Caco-2 (cell line): ENCODE measurements at regions not wholly inside any gene's neighbourhood (a gene's known extent, or its start where the extent isn't known, plus 50 kb on each side); places are given as distances from the start of the nearest gene placed in this dataset.
A peak's percentile ranks its signal among the peaks of the same experiment; 100 is the strongest.

Source experiments
- BruUV-seq: library from RNA; stranded (reverse); fragments of 400-500 nt; replicated peaks from 2 replicates; lab custom pipeline; 2021; lab: Mats Ljungman, UMichigan
- CTCF ChIA-PET: fragments of 300-600 bp; sonication (Branson Sonifier 250); formaldehyde crosslinking; loops from one replicate; lab custom pipeline; 2022; ENCODE audit warnings: antibody characterized with exemption; lab: Charles Lee
- POLR2A ChIA-PET: fragments of 300-600 bp; sonication (Branson Sonifier 250); formaldehyde crosslinking; loops from one replicate; lab custom pipeline; 2022; ENCODE audit warnings: antibody characterized with exemption; lab: Charles Lee
- DNase-seq, 2 experiments: peaks; one replicate each; pipeline versions ENCODE4 v3.0.0 to v3.0.0-alpha.2; 2020 to 2022
- H3K27me3 ChIP-seq: replicated peaks from 2 replicates; pipeline ENCODE4 v1.6.0; 2011; ENCODE audit warnings: low read length; ENCODE audit not compliant: control insufficient read depth, insufficient read depth
- H3K36me3 ChIP-seq: 2 replicates; pipeline ENCODE4 v1.5.1; 2011; ENCODE audit warnings: low read length; ENCODE audit not compliant: control insufficient read depth, insufficient read depth
- H3K4me1 ChIP-seq: fragments of 250-450 bp; sonication (Bioruptor Pico); 2 replicates; pipeline ENCODE4 v1.5.1; 2020; ENCODE audit warnings: mild to moderate bottlenecking
- H3K4me3 ChIP-seq: 2 replicates; pipeline ENCODE4 v1.5.1; 2011; ENCODE audit warnings: low read depth, mild to moderate bottlenecking, control low read depth, low read length
- H3K9me3 ChIP-seq: fragments of 250-450 bp; sonication (Bioruptor Pico); 2 replicates; pipeline ENCODE4 v1.5.1; 2020; ENCODE audit warnings: mild to moderate bottlenecking, moderate library complexity
- H3K27ac Mint-ChIP-seq: one replicate; pipeline ENCODE4 v1.8.0; 2022; ENCODE audit warnings: mixed read lengths; ENCODE audit not compliant: unreplicated experiment
- H3K27me3 Mint-ChIP-seq: one replicate; pipeline ENCODE4 v1.8.0; 2022; ENCODE audit warnings: mixed read lengths; ENCODE audit not compliant: insufficient read depth, unreplicated experiment
- H3K36me3 Mint-ChIP-seq: one replicate; pipeline ENCODE4 v1.8.0; 2022; ENCODE audit warnings: mild to moderate bottlenecking, mixed read lengths; ENCODE audit not compliant: insufficient read depth, unreplicated experiment
- H3K4me1 Mint-ChIP-seq: one replicate; pipeline ENCODE4 v1.8.0; 2022; ENCODE audit warnings: low read depth, mixed read lengths; ENCODE audit not compliant: unreplicated experiment
- H3K4me3 Mint-ChIP-seq: one replicate; pipeline ENCODE4 v1.8.0; 2022; ENCODE audit warnings: mild to moderate bottlenecking, moderate library complexity, mixed read lengths; ENCODE audit not compliant: unreplicated experiment
- H3K9me3 Mint-ChIP-seq: one replicate; pipeline ENCODE4 v1.8.0; 2022; ENCODE audit warnings: mixed read lengths; ENCODE audit not compliant: unreplicated experiment
- CTCF ChIP-seq, 2 experiments: fragments of 200-600 bp in 1 of 2; IDR thresholded peaks; 1 replicate in 1 of 2; 2 replicates in 1 of 2; pipeline versions ENCODE4 v1.5.1 to v1.8.0; 2011 to 2022; ENCODE audit warnings: antibody characterized with exemption in 1 of 2, control low read depth in 1 of 2, inconsistent platforms in 1 of 2, low read depth in 1 of 2, low read length in 1 of 2, mild to moderate bottlenecking in 1 of 2, moderate library complexity in 1 of 2; ENCODE audit not compliant: insufficient read depth in 1 of 2, severe bottlenecking in 1 of 2, unreplicated experiment in 1 of 2
- intact Hi-C: fragments of 100-400 bp; cut with micrococcal nuclease; formaldehyde crosslinking; loops from one replicate; pipeline ENCODE4 v1.10.0; 2022; ENCODE audit not compliant: unreplicated experiment

GRCh38 chr13:106145070-106145469 lies 390.4 kb downstream of the EFNB2 start:
- Mint-ChIP-seq H3K27ac (peak overlapping the region; percentile 93), H3K4me1 (peaks cover 47% of the 10 kb centered on the region), H3K27me3 (no peaks in the 10 kb centered on the region), H3K4me3 (peak overlapping the region; percentile 47), H3K9me3 (peaks cover 24% of the 10 kb centered on the region), H3K36me3 (peaks cover 30% of the 10 kb centered on the region)
- Histone ChIP-seq H3K9me3 (0 out of 2 replicates have a peak, but pooled peaks cover 4% of the 10 kb centered on the region), H3K4me3 (no peak overlapping the region), H3K27me3 (no peaks in the 10 kb centered on the region), H3K4me1 (peaks cover 56% of the 10 kb centered on the region), H3K36me3 (no peaks in the 10 kb centered on the region)
- no peak for TF ChIP-seq CTCF (IDR thresholded peaks at IDR 0.05; ENCODE audit: insufficient read depth in 1 of 2, low read depth in 1 of 2, low read length in 1 of 2, severe bottlenecking in 1 of 2, unreplicated experiment in 1 of 2)
- intact Hi-C loops: loop anchor here (2.0 kb wide), 2 partner anchors 236 to 386 kb away; no protein-coding TSS in a partner anchor
- ChIA-PET CTCF (no interaction called here), POLR2A (no interaction called here)
- no peak for DNase-seq
- BruUV-seq: no TSS peak

DNA sequence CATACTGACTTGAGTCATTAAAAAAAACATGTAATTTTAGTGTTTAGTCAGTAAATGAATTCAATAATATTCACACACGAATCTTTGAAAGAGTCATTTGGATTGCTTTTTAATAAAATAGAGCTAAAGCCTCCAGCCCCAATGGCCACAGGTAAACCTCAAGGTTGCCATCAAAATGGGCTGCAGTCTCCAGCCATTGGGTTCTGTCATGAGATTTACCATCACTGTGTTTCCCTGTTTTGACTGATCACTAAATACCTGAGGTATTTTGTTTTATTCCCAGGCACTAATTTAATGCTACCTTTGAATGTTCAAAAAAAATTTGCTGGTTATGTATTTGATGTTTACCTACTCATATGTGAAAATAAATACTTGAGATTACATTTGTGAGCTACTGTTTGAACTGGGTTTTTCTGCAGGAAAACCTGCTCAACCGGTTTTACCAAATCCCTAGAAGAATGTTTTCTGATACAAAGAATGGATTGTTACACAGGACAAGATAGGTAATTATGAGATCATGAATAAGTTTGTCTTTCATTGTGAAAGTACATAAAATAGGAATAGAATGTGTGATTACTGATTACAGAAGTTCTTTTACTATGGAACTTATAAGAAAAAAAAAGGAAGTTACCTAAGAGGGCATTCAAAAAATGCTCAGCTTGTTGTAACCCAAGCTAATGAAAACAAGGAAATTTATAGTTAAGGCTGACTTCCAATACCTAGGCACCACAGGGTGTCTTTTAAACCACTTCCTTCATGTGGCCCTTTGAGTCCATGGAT lies 391.3 kb downstream of the EFNB2 start:
- CTCF ChIA-PET: interaction anchor here (1.0 kb wide), 1 partner anchor 44 kb away, joined by 7 read pairs; no protein-coding TSS in a partner anchor
- Mint-ChIP-seq H3K27ac (peak overlapping the region; percentile 93), H3K36me3 (peaks cover 30% of the 10 kb centered on the region), H3K4me1 (peaks cover 56% of the 10 kb centered on the region), H3K9me3 (peaks cover 24% of the 10 kb centered on the region), H3K4me3 (peak overlapping the region; percentile 50), H3K27me3 (no peaks in the 10 kb centered on the region)
- TF ChIP-seq CTCF (IDR thresholded peaks at IDR 0.05; ENCODE audit: insufficient read depth in 1 of 2, low read depth in 1 of 2, low read length in 1 of 2, severe bottlenecking in 1 of 2, unreplicated experiment in 1 of 2): no peak
- intact Hi-C loops: loop anchor here (1.0 to 5.0 kb wide), 8 partner anchors 15 to 387 kb away; no protein-coding TSS in a partner anchor
- peak; percentile 77 to 86 for DNase-seq
- H3K9me3 ChIP-seq: 0 out of 2 replicates have a peak, but pooled peaks cover 4% of the 10 kb centered on the region
- POLR2A ChIA-PET: interaction anchor here (1.1 kb wide), 1 partner anchor 13 kb away, joined by 4 read pairs; no protein-coding TSS in a partner anchor
- H3K4me3 ChIP-seq: no peak overlapping the region
- peaks cover 63% of the 10 kb centered on the region for H3K4me1 ChIP-seq
- H3K27me3 ChIP-seq: no peaks in the 10 kb centered on the region
- no peaks in the 10 kb centered on the region for H3K36me3 ChIP-seq
- no TSS peak for BruUV-seq

- Mint-ChIP-seq H3K4me1 (peaks cover 56% of the 10 kb centered on the region), H3K9me3 (peaks cover 24% of the 10 kb centered on the region), H3K4me3 (no peak overlapping the region), H3K27ac (no peak overlapping the region), H3K27me3 (no peaks in the 10 kb centered on the region), H3K36me3 (peaks cover 30% of the 10 kb centered on the region)
- no peak for TF ChIP-seq CTCF (IDR thresholded peaks at IDR 0.05; ENCODE audit: insufficient read depth in 1 of 2, low read depth in 1 of 2, low read length in 1 of 2, severe bottlenecking in 1 of 2, unreplicated experiment in 1 of 2)
- peaks cover 70% of the 10 kb centered on the region for H3K4me1 ChIP-seq
- H3K36me3 ChIP-seq: no peaks in the 10 kb centered on the region
- 0 out of 2 replicates have a peak, but pooled peaks cover 4% of the 10 kb centered on the region for H3K9me3 ChIP-seq
- H3K4me3 ChIP-seq: no peak overlapping the region
- ChIA-PET POLR2A (interaction anchor here (0.6 to 1.1 kb wide), 2 partner anchors 13 to 164 kb away, joined by 4 to 10 read pairs; no protein-coding TSS in a partner anchor), CTCF (interaction anchor here (0.7 kb wide), 1 partner anchor 11 kb away, joined by 4 read pairs; no protein-coding TSS in a partner anchor)
- H3K27me3 ChIP-seq: no peaks in the 10 kb centered on the region
- intact Hi-C loops: loop anchor here (5.0 kb wide), 1 partner anchor 69 kb away; no protein-coding TSS in a partner anchor
- DNase-seq: no peak
- no TSS peak for BruUV-seq
Measured at GRCh38 chr13:106143392-106143791, 392.1 kb downstream of the EFNB2 start.
